CD4-positive, alpha-beta T cell (primary cell): ENCODE measurements at regions not wholly inside any gene's neighbourhood (a gene's known extent, or its start where the extent isn't known, plus 50 kb on each side); places are given as distances from the start of the nearest gene placed in this dataset.

ENCODE experiments used
- ATAC-seq: fragments of 200-7000 bp; cut with Tn5 transposase; one replicate; pipeline ENCODE4 v1.10.0; 2022; ENCODE audit warnings: mild to moderate bottlenecking; ENCODE audit not compliant: poor library complexity
- CTCF ChIA-PET: fragments of 350-600 bp; sonication (Branson Sonifier 250); formaldehyde crosslinking; loops from one replicate; lab custom pipeline; 2021; ENCODE audit warnings: antibody characterized with exemption, inconsistent platforms; lab: Charles Lee
- POLR2A ChIA-PET: fragments of 350-600 bp; sonication (Branson Sonifier 250); formaldehyde crosslinking; loops from one replicate; lab custom pipeline; 2021; ENCODE audit warnings: antibody characterized with exemption, inconsistent platforms; lab: Charles Lee
- DNase-seq, 14 experiments: peaks; one replicate each; pipeline ENCODE4 v3.0.0-alpha.2; 2013 to 2020; ENCODE audit warnings: mixed read lengths in 2 of 14
- H3K27ac ChIP-seq, 2 donors: one replicate each; pipeline versions ENCODE4 v1.5.1 to v1.7.0; 2013; ENCODE audit warnings: low read length in 2 of 2, low read depth in 1 of 2, mild to moderate bottlenecking in 1 of 2
- H3K27me3 ChIP-seq, 2 experiments: 1 replicate in 1 of 2; 2 replicates in 1 of 2; pipeline versions ENCODE4 v1.6.1 to v1.7.0; 2013; ENCODE audit warnings: low read length in 2 of 2, control low read depth in 1 of 2, mild to moderate bottlenecking in 1 of 2, moderate library complexity in 1 of 2; ENCODE audit not compliant: insufficient read depth in 2 of 2, control insufficient read depth in 1 of 2
- H3K36me3 ChIP-seq: one replicate; pipeline ENCODE4 v1.6.1; 2013; ENCODE audit warnings: low read length, control low read depth; ENCODE audit not compliant: insufficient read depth
- H3K4me1 ChIP-seq: one replicate; pipeline ENCODE4 v1.6.1; 2013; ENCODE audit warnings: low read length, control low read depth; ENCODE audit not compliant: insufficient read depth
- H3K4me3 ChIP-seq: one replicate; pipeline ENCODE4 v1.5.1; 2013; ENCODE audit warnings: mild to moderate bottlenecking, low read length, moderate library complexity
- H3K9me3 ChIP-seq, 2 experiments: 1 replicate in 1 of 2; 2 replicates in 1 of 2; pipeline versions ENCODE4 v1.6.1 to v1.7.0; 2013; ENCODE audit warnings: low read length in 2 of 2, mild to moderate bottlenecking in 2 of 2, control low read depth in 1 of 2, moderate library complexity in 1 of 2; ENCODE audit not compliant: control insufficient read depth in 1 of 2, insufficient read depth in 1 of 2
- H3K27ac Mint-ChIP-seq: one replicate; pipeline ENCODE4 v1.8.0; 2020; ENCODE audit warnings: mixed read lengths
- H3K27me3 Mint-ChIP-seq: one replicate; pipeline ENCODE4 v1.8.0; 2021; ENCODE audit warnings: mixed read lengths
- H3K36me3 Mint-ChIP-seq: one replicate; pipeline ENCODE4 v1.8.0; 2021; ENCODE audit warnings: low read depth, mixed read lengths
- H3K4me1 Mint-ChIP-seq: one replicate; pipeline ENCODE4 v1.8.0; 2021; ENCODE audit warnings: low read depth, mixed read lengths
- H3K4me3 Mint-ChIP-seq: one replicate; pipeline ENCODE4 v1.8.0; 2020; ENCODE audit warnings: mild to moderate bottlenecking, mixed read lengths
- H3K9me3 Mint-ChIP-seq: one replicate; pipeline ENCODE4 v1.8.0; 2020; ENCODE audit warnings: mixed read lengths
- intact Hi-C, 2 experiments: fragments of 100-400 bp; cut with DNase I in 1 of 2; cut with micrococcal nuclease in 1 of 2; formaldehyde crosslinking; loops; one replicate each; pipeline versions ENCODE4 v1.15.1 to v1.9.0; 2023 to 2025; cut with DNase I, micrococcal nuclease
- TF ChIP-seq, protein P1 (sequence below): fragments of 200-600 bp; IDR thresholded peaks from one replicate; pipeline ENCODE4 v1.8.0; 2022; ENCODE audit warnings: antibody characterized with exemption, mild to moderate bottlenecking

GRCh38 chr17:15169676-15170075 lies 95.5 kb downstream of the PMP22 start:
- H3K4me3 ChIP-seq = no peak overlapping the region
- ATAC-seq (no peak), DNase-seq (no peak)
- H3K9me3 ChIP-seq = no peaks in the 10 kb centered on the region
- Mint-ChIP-seq H3K4me1 (no peaks in the 10 kb centered on the region), H3K27me3 (peaks cover 15% of the 10 kb centered on the region), H3K4me3 (no peak overlapping the region), H3K9me3 (no peaks in the 10 kb centered on the region), H3K27ac (no peak overlapping the region), H3K36me3 (no peaks in the 10 kb centered on the region)
- no peaks in the 10 kb centered on the region for H3K4me1 ChIP-seq
- TF ChIP-seq, protein P1, sequence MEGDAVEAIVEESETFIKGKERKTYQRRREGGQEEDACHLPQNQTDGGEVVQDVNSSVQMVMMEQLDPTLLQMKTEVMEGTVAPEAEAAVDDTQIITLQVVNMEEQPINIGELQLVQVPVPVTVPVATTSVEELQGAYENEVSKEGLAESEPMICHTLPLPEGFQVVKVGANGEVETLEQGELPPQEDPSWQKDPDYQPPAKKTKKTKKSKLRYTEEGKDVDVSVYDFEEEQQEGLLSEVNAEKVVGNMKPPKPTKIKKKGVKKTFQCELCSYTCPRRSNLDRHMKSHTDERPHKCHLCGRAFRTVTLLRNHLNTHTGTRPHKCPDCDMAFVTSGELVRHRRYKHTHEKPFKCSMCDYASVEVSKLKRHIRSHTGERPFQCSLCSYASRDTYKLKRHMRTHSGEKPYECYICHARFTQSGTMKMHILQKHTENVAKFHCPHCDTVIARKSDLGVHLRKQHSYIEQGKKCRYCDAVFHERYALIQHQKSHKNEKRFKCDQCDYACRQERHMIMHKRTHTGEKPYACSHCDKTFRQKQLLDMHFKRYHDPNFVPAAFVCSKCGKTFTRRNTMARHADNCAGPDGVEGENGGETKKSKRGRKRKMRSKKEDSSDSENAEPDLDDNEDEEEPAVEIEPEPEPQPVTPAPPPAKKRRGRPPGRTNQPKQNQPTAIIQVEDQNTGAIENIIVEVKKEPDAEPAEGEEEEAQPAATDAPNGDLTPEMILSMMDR = no peak
- H3K27me3 ChIP-seq = no peaks in the 10 kb centered on the region
- CTCF ChIA-PET = no interaction called here
- H3K36me3 ChIP-seq = no peaks in the 10 kb centered on the region
- intact Hi-C loops = no loop called here
- POLR2A ChIA-PET = no interaction called here
- no peak overlapping the region for H3K27ac ChIP-seq

DNA sequence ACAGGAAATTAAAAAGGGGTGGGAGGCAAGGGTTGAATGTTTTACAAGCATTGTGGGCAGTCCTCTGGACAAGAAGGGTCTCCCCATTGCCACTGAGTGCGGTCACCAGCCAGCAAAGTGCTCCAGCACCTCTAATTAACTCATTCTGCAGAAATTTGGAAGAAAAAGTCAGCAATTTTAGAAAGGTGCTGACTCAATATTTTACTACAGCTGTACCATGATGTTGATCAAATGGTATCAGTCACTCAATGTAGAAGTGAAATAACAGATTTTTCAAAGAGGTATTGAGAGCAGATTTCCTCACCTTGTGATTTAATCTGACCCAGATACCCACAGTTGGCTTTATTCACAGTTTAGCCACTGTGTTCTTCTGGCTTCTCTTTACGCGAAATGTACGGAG lies 96.7 kb downstream of the PMP22 start:
- H3K27ac Mint-ChIP-seq = no peak overlapping the region
- intact Hi-C loops = no loop called here
- H3K36me3 Mint-ChIP-seq = no peaks in the 10 kb centered on the region
- CTCF ChIA-PET = no interaction called here
- no peaks in the 10 kb centered on the region for H3K4me1 Mint-ChIP-seq
- DNase-seq = no peak
- Histone ChIP-seq H3K27me3 (no peaks in the 10 kb centered on the region), H3K4me1 (no peaks in the 10 kb centered on the region), H3K36me3 (no peaks in the 10 kb centered on the region), H3K27ac (no peak overlapping the region), H3K4me3 (no peak overlapping the region), H3K9me3 (no peaks in the 10 kb centered on the region)
- peaks cover 11% of the 10 kb centered on the region for H3K27me3 Mint-ChIP-seq
- POLR2A ChIA-PET = no interaction called here
- H3K4me3 Mint-ChIP-seq = no peak overlapping the region
- no peak for ATAC-seq
- no peaks in the 10 kb centered on the region for H3K9me3 Mint-ChIP-seq
- TF ChIP-seq, protein P1 = no peak

DNA sequence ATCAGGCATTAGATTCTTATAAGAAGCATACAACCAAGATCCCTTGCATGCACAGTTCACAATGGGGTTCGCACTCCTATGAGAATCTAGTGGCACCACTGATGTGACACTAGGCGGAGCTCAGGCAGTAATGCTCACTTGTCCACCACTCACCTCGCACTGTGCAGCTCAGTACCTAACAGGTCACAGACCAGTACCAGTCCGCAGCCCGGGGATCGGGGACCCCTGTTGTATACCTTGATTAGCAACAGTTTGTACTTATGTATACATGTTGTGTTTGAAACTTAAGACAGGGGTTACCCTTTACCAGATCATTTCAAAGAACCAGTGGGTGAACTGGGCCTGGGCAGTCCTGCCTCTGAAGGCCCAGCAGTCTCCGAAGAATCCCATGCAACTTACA lies 103.7 kb downstream of the PMP22 start:
- Mint-ChIP-seq H3K4me1 (no peaks in the 10 kb centered on the region), H3K4me3 (no peak overlapping the region), H3K9me3 (no peaks in the 10 kb centered on the region), H3K27me3 (peaks cover 31% of the 10 kb centered on the region), H3K27ac (no peak overlapping the region), H3K36me3 (no peaks in the 10 kb centered on the region)
- ChIA-PET POLR2A (no interaction called here), CTCF (no interaction called here)
- Histone ChIP-seq H3K9me3 (no peaks in the 10 kb centered on the region), H3K27ac (no peak overlapping the region), H3K4me1 (no peaks in the 10 kb centered on the region), H3K36me3 (no peaks in the 10 kb centered on the region), H3K27me3 (peaks cover 0 to 5% of the 10 kb centered on the region in 2 experiments), H3K4me3 (no peak overlapping the region)
- ATAC-seq = no peak
- intact Hi-C loops = no loop called here
- TF ChIP-seq, protein P1 = no peak
- no peak for DNase-seq
